Breast epithelium (tissue), 3 donors: ENCODE measurements at regions not wholly inside any gene's neighbourhood (a gene's known extent, or its start where the extent isn't known, plus 50 kb on each side); places are given as distances from the start of the nearest gene placed in this dataset.

ENCODE experiments used
- POLR2AphosphoS5 ChIP-seq, 3 donors: sonication (generic); formaldehyde crosslinking; IDR thresholded peaks; one replicate each; pipeline ENCODE4 v1.6.1; 2017; ENCODE audit warnings: antibody characterized with exemption in 3 of 3
- TF ChIP-seq, protein P1 (sequence below), 3 donors: fragments of 450-650 bp; IDR thresholded peaks; one replicate each; pipeline ENCODE4 v1.5.1; 2016 to 2017; ENCODE audit warnings: antibody characterized with exemption in 3 of 3, mild to moderate bottlenecking in 3 of 3, moderate library complexity in 3 of 3

DNA sequence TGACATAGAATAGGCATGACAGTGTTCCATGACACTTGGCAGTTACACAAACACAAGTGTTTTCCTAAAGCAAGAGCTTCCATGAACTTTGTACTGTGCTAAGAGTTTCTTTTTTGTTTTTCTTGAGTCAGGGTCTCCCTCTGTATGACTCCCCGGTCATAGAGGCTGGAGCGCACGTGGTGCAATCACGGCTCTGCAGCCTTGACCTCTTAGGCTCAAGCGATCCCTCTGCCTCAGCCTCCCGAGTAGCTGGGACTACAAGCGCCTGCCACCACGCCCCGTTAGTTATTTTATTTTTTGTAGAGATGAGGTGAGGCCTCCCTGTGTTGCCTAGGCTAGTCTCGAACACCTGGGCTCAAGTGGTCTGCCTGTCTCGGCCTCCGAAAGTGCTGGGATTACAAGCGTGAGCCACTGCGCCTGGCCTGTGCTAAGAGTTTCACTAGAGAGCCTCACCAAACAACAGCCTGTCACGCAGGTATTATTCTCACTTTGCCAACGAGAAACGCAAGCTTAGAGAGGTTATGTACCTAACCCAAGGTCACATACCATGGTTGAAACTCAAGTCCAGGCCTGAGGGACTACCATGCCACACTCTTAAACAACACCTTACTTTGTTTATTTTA lies 355.9 kb downstream of the KLF12 start:
- TF ChIP-seq, protein P1, sequence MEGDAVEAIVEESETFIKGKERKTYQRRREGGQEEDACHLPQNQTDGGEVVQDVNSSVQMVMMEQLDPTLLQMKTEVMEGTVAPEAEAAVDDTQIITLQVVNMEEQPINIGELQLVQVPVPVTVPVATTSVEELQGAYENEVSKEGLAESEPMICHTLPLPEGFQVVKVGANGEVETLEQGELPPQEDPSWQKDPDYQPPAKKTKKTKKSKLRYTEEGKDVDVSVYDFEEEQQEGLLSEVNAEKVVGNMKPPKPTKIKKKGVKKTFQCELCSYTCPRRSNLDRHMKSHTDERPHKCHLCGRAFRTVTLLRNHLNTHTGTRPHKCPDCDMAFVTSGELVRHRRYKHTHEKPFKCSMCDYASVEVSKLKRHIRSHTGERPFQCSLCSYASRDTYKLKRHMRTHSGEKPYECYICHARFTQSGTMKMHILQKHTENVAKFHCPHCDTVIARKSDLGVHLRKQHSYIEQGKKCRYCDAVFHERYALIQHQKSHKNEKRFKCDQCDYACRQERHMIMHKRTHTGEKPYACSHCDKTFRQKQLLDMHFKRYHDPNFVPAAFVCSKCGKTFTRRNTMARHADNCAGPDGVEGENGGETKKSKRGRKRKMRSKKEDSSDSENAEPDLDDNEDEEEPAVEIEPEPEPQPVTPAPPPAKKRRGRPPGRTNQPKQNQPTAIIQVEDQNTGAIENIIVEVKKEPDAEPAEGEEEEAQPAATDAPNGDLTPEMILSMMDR (IDR thresholded peaks at IDR 0.05): no peak
- TF ChIP-seq POLR2AphosphoS5 (IDR thresholded peaks at IDR 0.05): no peak
